Neural progenitor cell (in vitro differentiated cells): ENCODE measurements at regions not wholly inside any gene's neighbourhood (a gene's known extent, or its start where the extent isn't known, plus 50 kb on each side); places are given as distances from the start of the nearest gene placed in this dataset.
"Not testable (repeated sequence)": the region's sequence is repeated elsewhere in the genome, so short reads cannot be mapped to it uniquely, and the experiment has no call there.

Experiments
- DNase-seq: peaks from one replicate; pipeline ENCODE4 v3.0.0-alpha.2; 2016; ENCODE audit warnings: low spot score
- H2AFZ ChIP-seq: fragments of 200-600 bp; sonication (generic); replicated peaks from 2 replicates; pipeline ENCODE4 v1.6.1; 2016; ENCODE audit warnings: antibody characterized with exemption
- H3F3A ChIP-seq: fragments of 200-600 bp; sonication (generic); 2 replicates; pipeline ENCODE4 v1.6.1; 2016; ENCODE audit warnings: antibody characterized with exemption, low read depth
- H3K27ac ChIP-seq: fragments of 200-600 bp; sonication (generic); 2 replicates; pipeline ENCODE4 v1.5.1; 2016; ENCODE audit warnings: mild to moderate bottlenecking
- H3K27me3 ChIP-seq: fragments of 200-600 bp; sonication (generic); 2 replicates; pipeline ENCODE4 v1.6.1; 2016; ENCODE audit warnings: mild to moderate bottlenecking, moderate library complexity
- H3K36me3 ChIP-seq: fragments of 200-600 bp; sonication (generic); 2 replicates; pipeline ENCODE4 v1.5.1; 2016
- H3K4me1 ChIP-seq: fragments of 200-600 bp; sonication (generic); 2 replicates; pipeline ENCODE4 v1.6.1; 2016; ENCODE audit warnings: mixed run types
- H3K4me2 ChIP-seq: fragments of 200-600 bp; sonication (generic); 2 replicates; pipeline ENCODE4 v1.6.1; 2016
- H3K4me3 ChIP-seq: fragments of 200-600 bp; sonication (generic); 2 replicates; pipeline ENCODE4 v1.5.1; 2016
- H3K79me2 ChIP-seq: fragments of 200-600 bp; sonication (generic); 2 replicates; pipeline ENCODE4 v1.6.1; 2016; ENCODE audit warnings: low read depth
- H3K9ac ChIP-seq: fragments of 200-600 bp; sonication (generic); 2 replicates; pipeline ENCODE4 v1.6.1; 2016
- H3K9me3 ChIP-seq: fragments of 200-600 bp; sonication (generic); 2 replicates; pipeline ENCODE4 v1.5.1; 2016; ENCODE audit warnings: low read depth
- H4K20me1 ChIP-seq: fragments of 200-600 bp; sonication (generic); 2 replicates; pipeline ENCODE4 v1.6.1; 2016; ENCODE audit warnings: low read depth
- H3K27ac Mint-ChIP-seq: 3 replicates; pipeline ENCODE4 v1.8.0; 2021; ENCODE audit warnings: mixed read lengths
- H3K27me3 Mint-ChIP-seq: 2 replicates; pipeline ENCODE4 v1.8.0; 2022; ENCODE audit warnings: low read depth, mild to moderate bottlenecking, inconsistent platforms, moderate library complexity, mixed read lengths; ENCODE audit not compliant: insufficient read depth
- H3K36me3 Mint-ChIP-seq: 3 replicates; pipeline ENCODE4 v1.8.0; 2021; ENCODE audit warnings: mixed read lengths
- H3K4me1 Mint-ChIP-seq: 3 replicates; pipeline ENCODE4 v1.8.0; 2021; ENCODE audit warnings: mixed read lengths
- H3K4me3 Mint-ChIP-seq: 3 replicates; pipeline ENCODE4 v1.8.0; 2021; ENCODE audit warnings: mild to moderate bottlenecking, moderate library complexity, mixed read lengths
- H3K9me3 Mint-ChIP-seq: 3 replicates; pipeline ENCODE4 v1.8.0; 2020; ENCODE audit warnings: mixed read lengths
- EZH2 ChIP-seq: fragments of 200-600 bp; sonication (generic); IDR thresholded peaks from 2 replicates; pipeline ENCODE4 v1.6.1; 2017; ENCODE audit warnings: antibody characterized with exemption, mild to moderate bottlenecking, moderate library complexity
- EZH2phosphoT487 ChIP-seq: fragments of 200-600 bp; sonication (generic); IDR thresholded peaks from 2 replicates; pipeline ENCODE4 v1.6.1; 2017; ENCODE audit warnings: antibody characterized with exemption
- TF ChIP-seq, protein P1 (sequence below): fragments of 200-600 bp; sonication (generic); IDR thresholded peaks from 2 replicates; pipeline ENCODE4 v1.5.1; 2017; ENCODE audit warnings: antibody characterized with exemption, mild to moderate bottlenecking

- Histone ChIP-seq H3K27ac (no peak overlapping the region), H3K9me3 (peaks cover 15% of the 10 kb centered on the region), H3K4me1 (no peaks in the 10 kb centered on the region), H3K9ac (no peak overlapping the region), H3K4me3 (no peak overlapping the region), H3K79me2 (no peaks in the 10 kb centered on the region), H3K27me3 (no peaks in the 10 kb centered on the region), H2AFZ (no peak overlapping the region), H3K4me2 (no peak overlapping the region), H4K20me1 (no peaks in the 10 kb centered on the region), H3F3A (no peaks in the 10 kb centered on the region), H3K36me3 (no peaks in the 10 kb centered on the region)
- DNase-seq = no peak
- no peaks in the 10 kb centered on the region for H3K36me3 Mint-ChIP-seq
- H3K4me1 Mint-ChIP-seq = no peaks in the 10 kb centered on the region
- TF ChIP-seq EZH2phosphoT487 (no peak), EZH2 (no peak)
- TF ChIP-seq, protein P1, sequence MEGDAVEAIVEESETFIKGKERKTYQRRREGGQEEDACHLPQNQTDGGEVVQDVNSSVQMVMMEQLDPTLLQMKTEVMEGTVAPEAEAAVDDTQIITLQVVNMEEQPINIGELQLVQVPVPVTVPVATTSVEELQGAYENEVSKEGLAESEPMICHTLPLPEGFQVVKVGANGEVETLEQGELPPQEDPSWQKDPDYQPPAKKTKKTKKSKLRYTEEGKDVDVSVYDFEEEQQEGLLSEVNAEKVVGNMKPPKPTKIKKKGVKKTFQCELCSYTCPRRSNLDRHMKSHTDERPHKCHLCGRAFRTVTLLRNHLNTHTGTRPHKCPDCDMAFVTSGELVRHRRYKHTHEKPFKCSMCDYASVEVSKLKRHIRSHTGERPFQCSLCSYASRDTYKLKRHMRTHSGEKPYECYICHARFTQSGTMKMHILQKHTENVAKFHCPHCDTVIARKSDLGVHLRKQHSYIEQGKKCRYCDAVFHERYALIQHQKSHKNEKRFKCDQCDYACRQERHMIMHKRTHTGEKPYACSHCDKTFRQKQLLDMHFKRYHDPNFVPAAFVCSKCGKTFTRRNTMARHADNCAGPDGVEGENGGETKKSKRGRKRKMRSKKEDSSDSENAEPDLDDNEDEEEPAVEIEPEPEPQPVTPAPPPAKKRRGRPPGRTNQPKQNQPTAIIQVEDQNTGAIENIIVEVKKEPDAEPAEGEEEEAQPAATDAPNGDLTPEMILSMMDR = no peak
- H3K4me3 Mint-ChIP-seq = no peak overlapping the region
- no peak overlapping the region for H3K27ac Mint-ChIP-seq
- no peaks in the 10 kb centered on the region for H3K27me3 Mint-ChIP-seq
- peaks cover 64% of the 10 kb centered on the region for H3K9me3 Mint-ChIP-seq
Measured at GRCh38 chr16:35154627-35155026, 1695.2 kb downstream of the TP53TG3F start.

- not testable (repeated sequence) for H3K4me3 Mint-ChIP-seq, H3K9ac ChIP-seq, H3F3A ChIP-seq, H3K27ac Mint-ChIP-seq, H2AFZ ChIP-seq, H4K20me1 ChIP-seq, H3K27me3 ChIP-seq, H3K79me2 ChIP-seq, H3K4me2 ChIP-seq, H3K27ac ChIP-seq, H3K4me3 ChIP-seq, H3K9me3 ChIP-seq, H3K36me3 Mint-ChIP-seq, H3K4me1 ChIP-seq, DNase-seq, H3K4me1 Mint-ChIP-seq, H3K27me3 Mint-ChIP-seq, H3K36me3 ChIP-seq
- peaks cover 55% of the 10 kb centered on the region for H3K9me3 Mint-ChIP-seq
Measured at GRCh38 chr16:35157549-35157948, 1698.1 kb downstream of the TP53TG3F start.

DNA sequence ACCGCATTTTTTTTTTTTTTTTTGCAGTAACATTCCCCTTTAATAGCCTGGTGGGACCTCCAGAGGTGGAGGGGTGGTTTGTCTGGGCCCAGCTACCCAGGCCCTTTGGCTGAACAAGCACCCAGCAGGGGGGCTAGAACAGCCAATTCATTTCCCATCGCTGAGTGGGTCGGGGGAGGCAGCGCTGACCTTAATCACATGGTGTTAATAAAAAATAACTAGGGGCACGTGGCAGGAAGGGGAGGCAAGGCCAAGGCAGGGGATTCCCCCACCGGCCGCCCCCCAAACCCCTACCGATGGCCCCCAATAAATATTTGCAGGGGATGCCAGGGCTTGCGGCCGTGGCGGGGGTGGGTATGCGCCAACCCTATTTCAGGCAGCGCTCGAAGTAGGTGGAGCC, 1709.9 kb downstream of the TP53TG3F start:
- peaks cover 11% of the 10 kb centered on the region for H3K9me3 ChIP-seq
- H3K27me3 Mint-ChIP-seq, H3K27ac Mint-ChIP-seq, H3K79me2 ChIP-seq, H3K4me3 ChIP-seq, H3K9ac ChIP-seq, H3K27ac ChIP-seq, H3K4me1 ChIP-seq, H3K27me3 ChIP-seq, H3K36me3 Mint-ChIP-seq, H3K4me1 Mint-ChIP-seq, H3F3A ChIP-seq, H2AFZ ChIP-seq, H3K4me3 Mint-ChIP-seq, H3K36me3 ChIP-seq, H4K20me1 ChIP-seq, DNase-seq, H3K4me2 ChIP-seq: not testable (repeated sequence)
- peaks cover 39% of the 10 kb centered on the region for H3K9me3 Mint-ChIP-seq

DNA sequence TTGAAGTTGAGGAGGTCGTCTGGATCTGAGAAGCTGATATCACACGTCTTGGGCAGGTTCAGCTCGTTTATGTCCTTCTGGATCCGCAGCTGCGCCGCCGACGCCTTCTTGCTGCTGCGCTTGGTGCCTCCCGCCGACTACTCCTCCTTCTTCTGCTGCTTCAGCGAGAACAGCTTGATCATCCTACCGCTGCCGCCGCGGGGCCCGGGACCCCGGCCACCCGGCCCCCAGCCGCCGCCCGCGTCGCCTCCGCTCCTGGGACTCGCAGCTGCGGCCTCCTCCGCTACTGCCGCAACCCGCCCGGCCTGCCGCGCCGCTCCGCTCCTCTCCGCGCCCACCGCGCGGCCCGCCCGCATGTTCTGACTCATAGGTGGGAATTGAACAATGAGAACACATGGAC, 1710.6 kb downstream of the TP53TG3F start:
- H3K36me3 ChIP-seq, H4K20me1 ChIP-seq, H3K4me2 ChIP-seq, H3K9ac ChIP-seq, H3K36me3 Mint-ChIP-seq, DNase-seq, H3K27ac Mint-ChIP-seq, H3K4me3 Mint-ChIP-seq, H3K79me2 ChIP-seq, H3K27me3 ChIP-seq, H3F3A ChIP-seq, H3K4me3 ChIP-seq, H2AFZ ChIP-seq, H3K4me1 Mint-ChIP-seq, H3K27me3 Mint-ChIP-seq, H3K4me1 ChIP-seq, H3K27ac ChIP-seq: not testable (repeated sequence)
- peaks cover 39% of the 10 kb centered on the region for H3K9me3 Mint-ChIP-seq
- peaks cover 11% of the 10 kb centered on the region for H3K9me3 ChIP-seq

- Mint-ChIP-seq H3K27ac (no peak overlapping the region), H3K4me1 (no peaks in the 10 kb centered on the region), H3K27me3 (peaks cover 2% of the 10 kb centered on the region), H3K9me3 (peaks cover 38% of the 10 kb centered on the region), H3K4me3 (no peak overlapping the region), H3K36me3 (no peaks in the 10 kb centered on the region)
- H2AFZ ChIP-seq = no peak overlapping the region
- H3F3A ChIP-seq = no peaks in the 10 kb centered on the region
- H3K4me3 ChIP-seq = no peak overlapping the region
- no peak overlapping the region for H3K4me2 ChIP-seq
- H3K27ac ChIP-seq = no peak overlapping the region
- no peaks in the 10 kb centered on the region for H3K27me3 ChIP-seq
- TF ChIP-seq, protein P1 = no peak
- TF ChIP-seq EZH2 (no peak), EZH2phosphoT487 (no peak)
- H3K9ac ChIP-seq = no peak overlapping the region
- no peaks in the 10 kb centered on the region for H4K20me1 ChIP-seq
- no peak for DNase-seq
- H3K9me3 ChIP-seq = peaks cover 11% of the 10 kb centered on the region
- no peaks in the 10 kb centered on the region for H3K36me3 ChIP-seq
- no peaks in the 10 kb centered on the region for H3K4me1 ChIP-seq
- H3K79me2 ChIP-seq = no peaks in the 10 kb centered on the region
Measured at GRCh38 chr16:35170610-35171009, 1711.2 kb downstream of the TP53TG3F start.
